HEK293T (cell line): ENCODE measurements at regions not wholly inside any gene's neighbourhood (a gene's known extent, or its start where the extent isn't known, plus 50 kb on each side); places are given as distances from the start of the nearest gene placed in this dataset.

Experiments
- ARNT ChIP-seq: fragments of 450-650 bp; IDR thresholded peaks from 2 replicates; pipeline ENCODE4 v1.6.1; 2017; ENCODE audit warnings: mild to moderate bottlenecking
- BHLHE40 ChIP-seq: fragments of 450-650 bp; IDR thresholded peaks from 2 replicates; pipeline ENCODE4 v1.6.1; 2016; ENCODE audit warnings: mild to moderate bottlenecking, moderate library complexity, borderline replicate concordance
- FOXK2 ChIP-seq: fragments of 450-650 bp; IDR thresholded peaks from 2 replicates; pipeline ENCODE4 v1.6.1; 2016; ENCODE audit warnings: mild to moderate bottlenecking
- FOXM1 ChIP-seq: fragments of 450-650 bp; IDR thresholded peaks from 2 replicates; pipeline ENCODE4 v1.6.1; 2017; ENCODE audit warnings: mild to moderate bottlenecking, borderline replicate concordance
- HDGF ChIP-seq: fragments of 450-650 bp; IDR thresholded peaks from 2 replicates; pipeline ENCODE4 v1.6.1; 2017; ENCODE audit warnings: antibody characterized with exemption, borderline replicate concordance
- PKNOX1 ChIP-seq: fragments of 450-650 bp; IDR thresholded peaks from 2 replicates; pipeline ENCODE4 v1.6.1; 2016
- SP1 ChIP-seq: fragments of 450-650 bp; IDR thresholded peaks from 2 replicates; pipeline ENCODE4 v1.6.1; 2017

- TF ChIP-seq FOXK2: no peak
- TF ChIP-seq HDGF: no peak
- TF ChIP-seq PKNOX1: no peak
- TF ChIP-seq BHLHE40: no peak
- no peak for TF ChIP-seq ARNT
- no peak for TF ChIP-seq SP1
- no peak for TF ChIP-seq FOXM1
Observed at GRCh38 chr3:76300746-76301145, 515.4 kb upstream of the ZNF717 start.
